ENCODE measurements at regions not wholly inside any gene's neighbourhood (a gene's known extent, or its start where the extent isn't known, plus 50 kb on each side); places are given as distances from the start of the nearest gene placed in this dataset.

- TF ChIP-seq RARB (CRISPR knock-in tag; IDR thresholded peaks at IDR 0.05) (no peak), ESRRG (CRISPR knock-in tag; IDR thresholded peaks at IDR 0.05) (no peak)
Measured at GRCh38 chrX:43446752-43447151, 209.3 kb upstream of the MAOA start.
